HEK293T (cell line): ENCODE measurements at regions not wholly inside any gene's neighbourhood (a gene's known extent, or its start where the extent isn't known, plus 50 kb on each side); places are given as distances from the start of the nearest gene placed in this dataset.
"Not testable (repeated sequence)": the region's sequence is repeated elsewhere in the genome, so short reads cannot be mapped to it uniquely, and the experiment has no call there.

Source experiments
- CTCF ChIA-PET: fragments of 350-600 bp; formaldehyde crosslinking; extraction: SDS; loops from one replicate; lab custom pipeline; 2021; ENCODE audit warnings: antibody characterized with exemption, inconsistent platforms; lab: Yijun Ruan, JAX
- POLR2A ChIA-PET: fragments of 350-600 bp; formaldehyde crosslinking; extraction: SDS; loops from one replicate; lab custom pipeline; 2020; ENCODE audit warnings: antibody characterized with exemption, inconsistent platforms; lab: Yijun Ruan, JAX
- DNase-seq: peaks from one replicate; pipeline ENCODE4 v3.0.0; 2012; ENCODE audit warnings: mixed read lengths; ENCODE audit errors: extremely low spot score
- ARNT ChIP-seq: fragments of 450-650 bp; IDR thresholded peaks from 2 replicates; pipeline ENCODE4 v1.6.1; 2017; ENCODE audit warnings: mild to moderate bottlenecking
- BHLHE40 ChIP-seq: fragments of 450-650 bp; IDR thresholded peaks from 2 replicates; pipeline ENCODE4 v1.6.1; 2016; ENCODE audit warnings: mild to moderate bottlenecking, moderate library complexity, borderline replicate concordance
- CTBP1 ChIP-seq: fragments of 450-650 bp; IDR thresholded peaks from 2 replicates; pipeline ENCODE4 v1.6.1; 2016; ENCODE audit warnings: borderline replicate concordance
- ELF4 ChIP-seq: fragments of 450-650 bp; IDR thresholded peaks from 2 replicates; pipeline ENCODE4 v1.6.1; 2017; ENCODE audit warnings: antibody characterized with exemption
- FOXA1 ChIP-seq: fragments of 450-650 bp; IDR thresholded peaks from 2 replicates; pipeline ENCODE4 v1.6.1; 2016; ENCODE audit warnings: mild to moderate bottlenecking
- FOXK2 ChIP-seq: fragments of 450-650 bp; IDR thresholded peaks from 2 replicates; pipeline ENCODE4 v1.6.1; 2016; ENCODE audit warnings: mild to moderate bottlenecking
- FOXM1 ChIP-seq: fragments of 450-650 bp; IDR thresholded peaks from 2 replicates; pipeline ENCODE4 v1.6.1; 2017; ENCODE audit warnings: mild to moderate bottlenecking, borderline replicate concordance
- HDGF ChIP-seq: fragments of 450-650 bp; IDR thresholded peaks from 2 replicates; pipeline ENCODE4 v1.6.1; 2017; ENCODE audit warnings: antibody characterized with exemption, borderline replicate concordance
- L3MBTL2 ChIP-seq: fragments of 450-650 bp; conservative IDR thresholded peaks from 2 replicates; pipeline ENCODE4 v1.6.1; 2016; ENCODE audit warnings: mild to moderate bottlenecking
- LEF1 ChIP-seq: fragments of 450-650 bp; IDR thresholded peaks from 2 replicates; pipeline ENCODE4 v1.6.1; 2017; ENCODE audit warnings: mild to moderate bottlenecking, borderline replicate concordance
- NFRKB ChIP-seq: fragments of 450-650 bp; IDR thresholded peaks from 2 replicates; pipeline ENCODE4 v1.6.1; 2016; ENCODE audit warnings: mild to moderate bottlenecking, moderate library complexity
- PKNOX1 ChIP-seq: fragments of 450-650 bp; IDR thresholded peaks from 2 replicates; pipeline ENCODE4 v1.6.1; 2016
- SP1 ChIP-seq: fragments of 450-650 bp; IDR thresholded peaks from 2 replicates; pipeline ENCODE4 v1.6.1; 2017
- SUZ12 ChIP-seq: fragments of 450-650 bp; IDR thresholded peaks from 2 replicates; pipeline ENCODE4 v1.6.1; 2016; ENCODE audit warnings: mild to moderate bottlenecking
- TARDBP ChIP-seq: fragments of 450-650 bp; IDR thresholded peaks from 2 replicates; pipeline ENCODE4 v1.6.1; 2016
- ZNF384 ChIP-seq: fragments of 450-650 bp; IDR thresholded peaks from 2 replicates; pipeline ENCODE4 v1.6.1; 2016

- CTCF ChIA-PET, result no interaction called here
- POLR2A ChIA-PET, result no interaction called here
- TF ChIP-seq BHLHE40 (no peak), CTBP1 (no peak), FOXM1 (no peak), FOXA1 (no peak), L3MBTL2 (no peak), SP1 (no peak)
- DNase-seq, result no peak
Observed at GRCh38 chr5:87048156-87048555, 219.5 kb upstream of the RASA1 start.

GRCh38 chr5:87049012-87049411, 218.7 kb upstream of the RASA1 start:
- POLR2A ChIA-PET, CTCF ChIA-PET, DNase-seq: not testable (repeated sequence)

GRCh38 chr5:87051502-87052113, 216.1 kb upstream of the RASA1 start:
- CTCF ChIA-PET, result no interaction called here
- no peak for DNase-seq
- no peak for TF ChIP-seq SUZ12
- TF ChIP-seq PKNOX1, result no peak
- no peak for TF ChIP-seq BHLHE40
- no peak for TF ChIP-seq FOXM1
- TF ChIP-seq ARNT, result no peak
- TF ChIP-seq LEF1, result no peak
- no peak for TF ChIP-seq TARDBP
- TF ChIP-seq ELF4, result no peak
- no peak for TF ChIP-seq FOXK2
- no peak for TF ChIP-seq HDGF
- TF ChIP-seq NFRKB, result no peak
- TF ChIP-seq L3MBTL2, result no peak
- TF ChIP-seq FOXA1, result no peak
- no peak for TF ChIP-seq SP1
- no peak for TF ChIP-seq CTBP1
- POLR2A ChIA-PET, result no interaction called here

DNA sequence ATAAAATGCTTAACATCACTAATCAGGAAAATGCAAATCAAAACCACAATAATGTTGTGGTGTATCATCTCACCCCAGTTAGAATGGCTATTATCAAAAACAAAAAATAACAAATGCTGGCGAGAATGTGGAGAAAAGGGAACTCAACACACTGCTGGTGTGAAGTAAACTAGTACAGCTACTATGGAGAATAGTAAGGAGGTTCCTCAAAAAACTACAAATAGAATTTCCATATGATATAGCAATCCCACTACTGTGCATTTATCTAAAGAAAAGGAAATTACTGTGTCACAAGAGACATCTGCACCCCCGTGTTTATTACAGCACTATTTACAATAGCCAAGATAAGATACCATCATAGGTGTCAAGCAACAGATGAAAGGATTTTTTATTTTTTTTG, 214.5 kb upstream of the RASA1 start:
- TF ChIP-seq ELF4, result no peak
- no peak for TF ChIP-seq TARDBP
- no peak for TF ChIP-seq PKNOX1
- TF ChIP-seq LEF1, result no peak
- TF ChIP-seq FOXK2, result no peak
- TF ChIP-seq NFRKB, result no peak
- TF ChIP-seq CTBP1, result no peak
- POLR2A ChIA-PET, result no interaction called here
- CTCF ChIA-PET, result no interaction called here
- no peak for DNase-seq

DNA sequence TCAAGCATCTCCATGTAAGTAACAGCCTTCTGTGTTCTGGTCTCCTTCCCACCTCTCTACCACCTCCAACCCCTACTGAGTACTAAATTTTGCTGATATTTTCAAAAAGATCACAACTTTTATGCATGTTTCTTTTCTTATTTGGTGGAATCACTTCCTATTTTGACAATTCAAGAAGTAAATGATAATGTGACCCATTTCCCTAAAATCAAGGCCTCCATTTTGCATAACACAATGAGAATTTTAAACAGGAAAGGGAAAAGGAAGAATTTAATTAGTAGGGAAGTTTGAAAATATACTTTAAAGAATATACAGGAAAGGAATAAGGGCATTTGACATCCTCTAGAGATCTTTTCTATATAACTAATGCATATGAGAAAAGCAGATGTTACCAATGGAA, 212.9 kb upstream of the RASA1 start:
- ChIA-PET CTCF (no interaction called here), POLR2A (no interaction called here)
- no peak for TF ChIP-seq FOXM1
- TF ChIP-seq FOXA1, result no peak
- no peak for TF ChIP-seq ELF4
- TF ChIP-seq SP1, result no peak
- TF ChIP-seq CTBP1, result no peak
- TF ChIP-seq HDGF, result no peak
- TF ChIP-seq L3MBTL2, result no peak
- TF ChIP-seq ARNT, result no peak
- no peak for TF ChIP-seq LEF1
- no peak for TF ChIP-seq FOXK2
- TF ChIP-seq NFRKB, result no peak
- no peak for TF ChIP-seq ZNF384
- TF ChIP-seq BHLHE40, result no peak
- no peak for DNase-seq

GRCh38 chr5:87061046-87061445, 206.6 kb upstream of the RASA1 start:
- no peak for DNase-seq
- TF ChIP-seq CTBP1, result no peak
- no peak for TF ChIP-seq FOXK2
- TF ChIP-seq FOXA1, result no peak
- no peak for TF ChIP-seq ZNF384
- no peak for TF ChIP-seq SUZ12
- no peak for TF ChIP-seq HDGF
- TF ChIP-seq FOXM1, result no peak
- no peak for TF ChIP-seq ELF4
- TF ChIP-seq NFRKB, result no peak
- no peak for TF ChIP-seq ARNT
- TF ChIP-seq TARDBP, result no peak
- no peak for TF ChIP-seq PKNOX1
- TF ChIP-seq L3MBTL2, result no peak
- ChIA-PET POLR2A (no interaction called here), CTCF (no interaction called here)

GRCh38 chr5:87069311-87069710, 198.4 kb upstream of the RASA1 start:
- ChIA-PET POLR2A (no interaction called here), CTCF (no interaction called here)
- TF ChIP-seq PKNOX1 (no peak), ELF4 (no peak), ZNF384 (no peak), NFRKB (no peak), L3MBTL2 (no peak), SP1 (no peak), CTBP1 (no peak), TARDBP (no peak), SUZ12 (no peak), BHLHE40 (no peak), FOXA1 (no peak), ARNT (no peak), FOXM1 (no peak)
- no peak for DNase-seq
